ENCODE measurements at regions not wholly inside any gene's neighbourhood (a gene's known extent, or its start where the extent isn't known, plus 50 kb on each side); places are given as distances from the start of the nearest gene placed in this dataset.

DNA sequence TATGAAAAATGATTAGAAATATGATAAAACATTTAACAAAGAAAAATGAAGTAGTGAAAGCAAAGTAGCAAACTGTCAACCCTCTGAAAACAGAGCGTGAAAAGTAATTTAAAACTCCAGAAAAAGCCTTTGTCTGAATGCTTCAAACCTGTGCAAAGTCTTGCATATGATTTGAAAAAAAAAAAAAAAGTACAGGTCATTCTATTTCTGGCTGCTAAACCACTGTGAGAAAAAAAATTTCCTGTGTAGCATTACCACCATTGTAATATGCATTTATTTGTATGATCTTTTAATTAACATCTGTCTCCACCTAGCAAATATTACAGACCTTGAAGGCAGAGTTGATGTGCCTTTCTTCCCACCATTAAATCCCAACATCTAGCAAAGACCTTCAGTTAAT lies 82.1 kb upstream of the CCDC68 start:
- TF ChIP-seq, protein P1, sequence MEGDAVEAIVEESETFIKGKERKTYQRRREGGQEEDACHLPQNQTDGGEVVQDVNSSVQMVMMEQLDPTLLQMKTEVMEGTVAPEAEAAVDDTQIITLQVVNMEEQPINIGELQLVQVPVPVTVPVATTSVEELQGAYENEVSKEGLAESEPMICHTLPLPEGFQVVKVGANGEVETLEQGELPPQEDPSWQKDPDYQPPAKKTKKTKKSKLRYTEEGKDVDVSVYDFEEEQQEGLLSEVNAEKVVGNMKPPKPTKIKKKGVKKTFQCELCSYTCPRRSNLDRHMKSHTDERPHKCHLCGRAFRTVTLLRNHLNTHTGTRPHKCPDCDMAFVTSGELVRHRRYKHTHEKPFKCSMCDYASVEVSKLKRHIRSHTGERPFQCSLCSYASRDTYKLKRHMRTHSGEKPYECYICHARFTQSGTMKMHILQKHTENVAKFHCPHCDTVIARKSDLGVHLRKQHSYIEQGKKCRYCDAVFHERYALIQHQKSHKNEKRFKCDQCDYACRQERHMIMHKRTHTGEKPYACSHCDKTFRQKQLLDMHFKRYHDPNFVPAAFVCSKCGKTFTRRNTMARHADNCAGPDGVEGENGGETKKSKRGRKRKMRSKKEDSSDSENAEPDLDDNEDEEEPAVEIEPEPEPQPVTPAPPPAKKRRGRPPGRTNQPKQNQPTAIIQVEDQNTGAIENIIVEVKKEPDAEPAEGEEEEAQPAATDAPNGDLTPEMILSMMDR (IDR thresholded peaks at IDR 0.05; ENCODE audit: unreplicated experiment in 3 of 3), result no peak
- H3K4me1 Mint-ChIP-seq, result no peaks in the 10 kb centered on the region
- H3K36me3 Mint-ChIP-seq (ENCODE audit: low read depth), result no peaks in the 10 kb centered on the region
- H3K27me3 Mint-ChIP-seq (ENCODE audit: low read depth), result no peaks in the 10 kb centered on the region
- H3K27ac Mint-ChIP-seq, result no peak overlapping the region
- H3K9me3 Mint-ChIP-seq, result peaks cover 3% of the 10 kb centered on the region
- H3K4me3 Mint-ChIP-seq, result no peak overlapping the region

DNA sequence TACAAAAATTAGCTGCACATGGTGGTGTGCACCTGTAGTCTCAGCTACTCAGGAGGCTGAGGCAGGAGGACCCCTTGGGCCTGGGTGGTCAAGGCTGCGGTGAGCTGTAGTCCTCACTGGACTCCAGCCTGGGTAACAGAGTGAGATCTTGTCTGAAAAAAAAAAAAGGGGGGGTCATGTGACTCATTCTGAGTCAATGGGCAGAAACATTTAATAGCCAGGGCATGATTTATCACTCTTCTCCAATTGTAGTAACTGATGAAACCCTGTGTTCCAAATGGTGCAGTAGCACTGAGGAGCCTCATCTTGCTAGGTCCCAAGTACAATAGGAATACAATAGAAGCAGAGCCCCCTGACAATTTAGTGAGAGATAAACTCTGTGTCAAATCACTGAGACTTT lies 78.9 kb upstream of the CCDC68 start:
- Mint-ChIP-seq H3K27me3 (ENCODE audit: low read depth) (no peaks in the 10 kb centered on the region), H3K27ac (no peak overlapping the region), H3K9me3 (no peaks in the 10 kb centered on the region), H3K4me3 (no peak overlapping the region), H3K4me1 (no peaks in the 10 kb centered on the region), H3K36me3 (ENCODE audit: low read depth) (no peaks in the 10 kb centered on the region)
- TF ChIP-seq, protein P1 (IDR thresholded peaks at IDR 0.05; ENCODE audit: unreplicated experiment in 3 of 3), result no peak

DNA sequence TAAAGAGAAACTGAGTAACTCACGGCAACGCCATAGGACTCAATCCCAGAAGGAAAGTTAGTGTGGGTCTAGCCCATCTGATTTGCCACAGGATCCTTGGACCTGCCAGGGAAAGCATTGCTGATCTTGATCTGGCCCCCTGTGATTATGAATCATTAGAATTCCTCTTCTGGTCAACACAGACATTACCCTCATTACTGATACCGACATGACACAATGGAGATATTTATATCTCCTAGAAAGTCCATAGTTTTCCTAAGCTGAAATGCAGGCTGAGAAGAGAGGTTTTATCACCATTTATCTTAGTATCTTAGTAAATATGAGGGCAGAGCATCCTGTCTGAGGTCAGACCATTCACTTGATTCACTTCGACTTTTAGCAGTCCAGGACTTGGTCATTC lies 75.5 kb upstream of the CCDC68 start:
- TF ChIP-seq, protein P1 (IDR thresholded peaks at IDR 0.05; ENCODE audit: unreplicated experiment in 3 of 3), result no peak
- no peak overlapping the region for H3K4me3 Mint-ChIP-seq

DNA sequence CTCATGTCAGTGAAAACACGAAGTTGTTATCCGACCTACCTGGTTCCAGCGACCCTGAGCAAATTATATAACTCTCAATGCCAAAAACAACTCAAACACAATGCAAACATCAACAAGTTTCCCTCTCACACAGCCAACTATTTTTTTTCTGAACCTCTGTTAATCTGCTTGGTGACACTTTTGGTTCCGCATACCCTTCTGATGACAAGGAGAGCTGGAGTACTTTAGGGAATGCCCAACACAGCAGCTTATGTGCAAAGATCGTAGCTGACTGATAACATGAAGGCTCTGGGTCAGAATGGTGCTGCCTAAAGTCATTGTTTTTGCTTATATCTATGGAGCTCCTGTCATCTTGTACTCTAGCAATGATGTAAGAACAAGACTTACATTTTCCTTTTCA lies 72.7 kb upstream of the CCDC68 start:
- TF ChIP-seq, protein P1 (IDR thresholded peaks at IDR 0.05; ENCODE audit: unreplicated experiment in 3 of 3), result no peak
- no peak overlapping the region for H3K4me3 Mint-ChIP-seq
- H3K36me3 Mint-ChIP-seq (ENCODE audit: low read depth), result no peaks in the 10 kb centered on the region
- H3K27ac Mint-ChIP-seq, result no peak overlapping the region
- H3K27me3 Mint-ChIP-seq (ENCODE audit: low read depth), result no peaks in the 10 kb centered on the region
- no peaks in the 10 kb centered on the region for H3K9me3 Mint-ChIP-seq
- H3K4me1 Mint-ChIP-seq, result no peaks in the 10 kb centered on the region

More for the DNA sequence above, 75.5 kb upstream of the CCDC68 start:
- H3K27ac Mint-ChIP-seq, result no peak overlapping the region
- H3K4me1 Mint-ChIP-seq, result no peaks in the 10 kb centered on the region
- H3K9me3 Mint-ChIP-seq, result no peaks in the 10 kb centered on the region
- no peaks in the 10 kb centered on the region for H3K36me3 Mint-ChIP-seq (ENCODE audit: low read depth)
- H3K27me3 Mint-ChIP-seq (ENCODE audit: low read depth), result no peaks in the 10 kb centered on the region

DNA sequence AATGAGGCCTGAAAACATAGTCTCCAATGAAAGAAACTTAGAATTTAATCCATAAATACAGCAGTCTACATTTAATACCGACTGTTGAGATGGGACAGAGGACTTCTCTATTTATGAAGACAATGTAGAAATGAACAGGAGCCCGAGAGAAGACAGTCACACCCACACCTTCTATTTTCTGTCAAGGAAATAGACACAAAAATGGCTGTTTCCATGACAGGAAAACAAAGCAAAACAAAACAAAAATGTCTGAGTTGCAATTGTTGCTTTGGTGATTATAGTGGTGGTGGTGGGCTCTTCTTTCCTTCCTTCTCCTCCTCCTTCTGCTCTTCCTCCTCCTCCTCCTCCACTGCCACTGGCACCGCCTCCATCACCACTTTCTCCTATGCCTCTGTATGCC lies 72.3 kb upstream of the CCDC68 start:
- H3K27ac Mint-ChIP-seq, result no peak overlapping the region
- H3K27me3 Mint-ChIP-seq (ENCODE audit: low read depth), result no peaks in the 10 kb centered on the region
- H3K9me3 Mint-ChIP-seq, result no peaks in the 10 kb centered on the region
- no peak overlapping the region for H3K4me3 Mint-ChIP-seq
- TF ChIP-seq, protein P1 (IDR thresholded peaks at IDR 0.05; ENCODE audit: unreplicated experiment in 3 of 3), result no peak
- H3K36me3 Mint-ChIP-seq (ENCODE audit: low read depth), result no peaks in the 10 kb centered on the region
- H3K4me1 Mint-ChIP-seq, result no peaks in the 10 kb centered on the region

DNA sequence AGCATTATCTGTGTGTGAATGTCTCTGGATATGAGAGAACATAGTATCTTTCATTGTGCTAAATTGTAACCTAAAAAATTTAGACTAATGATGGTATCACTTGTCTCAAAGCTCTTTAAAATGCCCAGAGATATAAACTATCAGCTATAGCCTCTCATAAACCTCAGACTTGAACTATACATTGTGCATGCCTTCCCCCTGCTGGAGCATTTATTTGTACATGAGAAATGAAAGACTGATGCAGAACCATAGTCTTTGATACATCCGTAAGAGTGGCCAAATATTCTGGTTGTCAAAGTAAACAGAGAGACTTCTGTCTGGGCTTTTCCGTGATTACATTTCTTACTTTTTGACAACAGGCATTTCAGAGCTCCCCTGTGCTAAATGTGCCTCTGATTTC lies 71.9 kb upstream of the CCDC68 start:
- no peaks in the 10 kb centered on the region for H3K36me3 Mint-ChIP-seq (ENCODE audit: low read depth)
- no peaks in the 10 kb centered on the region for H3K4me1 Mint-ChIP-seq
- no peak overlapping the region for H3K27ac Mint-ChIP-seq
- H3K27me3 Mint-ChIP-seq (ENCODE audit: low read depth), result no peaks in the 10 kb centered on the region
- TF ChIP-seq, protein P1 (IDR thresholded peaks at IDR 0.05; ENCODE audit: unreplicated experiment in 3 of 3), result no peak
- no peaks in the 10 kb centered on the region for H3K9me3 Mint-ChIP-seq
- no peak overlapping the region for H3K4me3 Mint-ChIP-seq
